ENCODE measurements at regions not wholly inside any gene's neighbourhood (a gene's known extent, or its start where the extent isn't known, plus 50 kb on each side); places are given as distances from the start of the nearest gene placed in this dataset.
"Not testable (repeated sequence)": the region's sequence is repeated elsewhere in the genome, so short reads cannot be mapped to it uniquely, and the experiment has no call there.

DNA sequence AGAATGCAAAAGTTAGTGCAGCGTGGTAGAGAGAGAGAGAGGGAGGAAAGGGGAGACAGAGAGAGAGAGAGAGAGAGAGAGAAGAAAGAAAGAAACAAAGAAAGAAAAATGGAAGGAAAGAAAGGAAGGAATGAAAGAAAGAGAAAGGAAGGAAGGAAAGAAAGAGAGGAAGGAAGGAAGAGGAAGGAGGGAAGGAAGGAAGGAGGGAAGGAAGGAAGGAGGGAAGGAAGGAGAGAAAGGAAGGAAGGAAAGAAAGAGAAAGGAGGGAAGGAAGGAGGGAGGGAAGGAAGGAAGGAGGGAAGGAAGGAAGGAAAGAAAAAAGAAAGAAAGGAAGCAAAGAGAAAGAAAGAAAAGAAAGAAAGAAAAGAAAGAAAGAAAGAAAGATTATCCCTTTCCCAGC is 209.8 kb upstream of the MYO3A start:
- no peak for DNase-seq

DNA sequence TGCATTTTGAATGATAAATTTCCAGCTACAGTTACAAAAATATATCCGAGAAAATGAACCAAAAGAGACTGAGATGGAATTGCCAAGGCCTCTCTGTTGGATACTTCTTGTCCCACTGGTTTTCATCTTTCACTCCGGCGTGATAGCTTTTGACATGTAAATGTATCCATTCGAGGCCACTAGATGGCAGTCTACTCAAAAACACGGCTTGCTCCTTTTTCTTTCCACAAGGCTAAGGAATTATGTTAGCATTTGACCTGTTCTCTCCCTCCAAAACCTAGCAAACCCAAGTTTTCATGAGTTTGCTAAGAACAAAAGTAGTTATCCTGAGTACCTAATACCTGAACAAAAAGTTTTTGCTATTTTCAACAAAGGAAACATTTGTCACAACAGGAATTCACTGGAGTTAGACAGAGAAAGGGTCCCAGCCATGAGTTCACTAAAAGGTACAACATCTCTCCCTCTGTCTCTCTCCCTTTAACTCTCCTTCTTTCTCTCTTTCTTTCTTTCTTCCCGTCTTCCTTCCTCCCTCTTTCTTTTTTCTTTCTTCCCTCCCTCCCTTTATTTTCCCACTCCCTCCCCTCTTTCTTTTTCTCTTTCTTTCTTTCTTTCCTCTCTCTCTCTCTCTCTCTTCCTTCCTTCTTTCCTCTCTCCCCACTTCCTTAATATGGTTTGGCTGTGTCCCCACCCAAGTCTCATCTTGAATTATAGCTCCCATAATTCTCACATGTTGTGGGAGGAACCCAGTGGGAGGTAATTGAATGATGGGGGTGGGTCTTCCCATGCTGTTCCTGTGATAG is 207.9 kb upstream of the MYO3A start:
- peak; percentile 47 for DNase-seq

DNA sequence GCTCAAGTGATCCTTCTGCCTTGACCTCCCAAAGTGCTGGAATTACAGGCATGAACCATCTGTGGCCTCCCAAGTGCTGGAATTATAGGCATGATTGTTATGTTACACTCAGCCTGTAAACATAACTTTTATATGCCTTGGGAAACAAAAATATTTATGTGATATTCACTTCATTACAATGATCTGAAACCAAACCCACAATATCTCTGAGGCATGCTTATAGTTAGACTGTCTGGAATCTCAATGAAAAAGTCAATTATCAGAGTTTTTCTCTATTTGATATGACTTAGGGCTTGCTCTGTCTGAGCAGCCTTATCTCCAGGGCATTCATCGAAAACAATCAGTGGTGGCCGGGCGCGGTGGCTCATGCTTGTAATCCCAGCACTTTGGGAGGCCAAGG is 195.3 kb upstream of the MYO3A start:
- DNase-seq, result no peak

DNA sequence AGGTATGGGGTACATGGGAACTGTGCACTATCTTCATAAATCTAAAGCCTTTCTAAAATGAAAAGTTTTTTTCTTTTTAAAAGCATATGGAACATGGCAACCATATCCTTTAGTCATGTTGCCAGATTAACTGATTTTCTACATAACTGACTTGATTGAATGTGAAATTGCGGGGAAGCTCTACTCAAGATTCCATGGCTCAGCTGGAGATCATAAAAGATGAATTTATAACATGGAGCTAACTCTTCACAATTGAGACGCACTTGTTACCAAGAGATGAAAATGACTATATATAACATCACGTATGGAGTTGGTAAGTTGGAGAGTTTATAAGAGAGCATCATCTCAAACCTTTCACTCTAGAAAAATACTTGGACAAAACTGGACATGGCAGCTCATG is 190.2 kb upstream of the MYO3A start:
- DNase-seq, result no peak

DNA sequence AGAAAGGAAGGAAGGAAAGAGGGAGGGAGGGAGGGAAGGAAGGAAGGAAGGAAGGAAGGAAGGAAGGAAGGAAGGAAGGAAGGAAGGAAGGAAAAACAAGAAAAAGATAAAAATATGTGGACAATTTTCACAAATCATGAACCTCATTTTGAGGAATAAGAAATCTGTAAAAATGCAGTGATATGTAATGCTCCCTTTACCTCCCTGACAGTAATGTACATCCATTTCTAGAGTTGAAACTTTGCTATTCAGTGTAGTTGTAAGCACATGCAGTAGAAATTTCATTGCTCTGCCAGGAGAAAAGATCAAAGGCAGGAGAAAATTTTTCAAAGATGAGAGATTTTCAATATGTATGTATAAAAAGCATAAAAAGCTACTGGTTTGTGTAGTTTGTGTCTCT is 189.5 kb upstream of the MYO3A start:
- DNase-seq, result no peak

DNA sequence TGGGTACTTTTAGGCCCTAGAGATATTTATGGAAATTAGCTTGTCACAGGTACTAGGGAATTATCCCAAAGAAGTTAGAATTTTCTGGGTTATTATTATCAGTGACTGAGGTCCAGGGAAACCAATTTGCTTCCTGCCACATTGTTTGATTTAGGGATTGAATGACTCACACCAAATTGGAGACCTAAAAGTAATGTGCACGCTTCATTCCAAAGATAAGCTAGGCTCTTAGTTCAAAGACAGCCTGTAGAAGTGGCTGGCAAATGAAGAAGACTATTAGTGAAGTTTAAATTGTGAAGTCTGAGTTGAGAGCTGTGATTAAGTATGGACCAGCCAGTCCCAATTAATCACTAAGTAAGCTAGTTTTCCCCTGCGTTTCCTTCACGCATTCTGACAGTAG is 188.1 kb upstream of the MYO3A start:
- no peak for DNase-seq

DNA sequence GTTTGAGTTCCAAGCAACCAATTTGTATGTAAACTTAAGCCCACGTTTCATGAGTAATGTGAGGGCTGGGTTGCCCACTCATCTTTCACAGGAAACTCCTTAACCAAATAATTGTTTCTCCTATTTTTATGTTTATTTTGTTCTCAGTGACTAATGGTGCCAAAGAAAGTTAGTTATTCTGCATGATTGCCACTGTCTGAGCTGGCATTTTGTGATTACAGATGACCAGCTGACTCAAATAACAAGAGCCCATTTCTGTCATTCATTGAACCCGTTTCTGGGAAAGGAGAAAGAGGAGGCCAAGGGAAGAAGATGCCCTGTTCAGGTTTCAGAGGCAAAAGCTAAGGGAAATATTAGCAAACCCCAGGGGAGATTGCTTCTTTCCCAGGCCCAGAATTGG is 186.9 kb upstream of the MYO3A start:
- DNase-seq, result no peak

DNA sequence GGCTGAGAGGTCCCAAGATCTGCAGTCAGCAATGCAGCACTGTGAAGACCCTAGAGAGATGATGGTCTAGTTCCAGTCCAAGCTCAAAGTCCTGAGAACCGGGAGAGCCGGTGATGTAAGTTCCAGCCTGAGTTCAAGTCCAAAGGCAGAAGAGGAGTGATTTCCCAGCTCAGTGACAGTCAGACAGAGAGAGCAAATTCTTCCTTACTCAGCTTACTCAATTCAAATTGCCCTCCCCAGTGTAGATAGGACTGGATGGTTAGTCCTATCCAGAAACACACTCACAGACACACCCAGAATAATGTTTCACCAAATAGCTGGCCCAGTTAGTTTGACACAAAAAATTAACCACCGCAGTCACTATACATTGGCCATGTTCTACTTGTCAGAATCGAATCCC is 185.5 kb upstream of the MYO3A start:
- no peak for DNase-seq

DNA sequence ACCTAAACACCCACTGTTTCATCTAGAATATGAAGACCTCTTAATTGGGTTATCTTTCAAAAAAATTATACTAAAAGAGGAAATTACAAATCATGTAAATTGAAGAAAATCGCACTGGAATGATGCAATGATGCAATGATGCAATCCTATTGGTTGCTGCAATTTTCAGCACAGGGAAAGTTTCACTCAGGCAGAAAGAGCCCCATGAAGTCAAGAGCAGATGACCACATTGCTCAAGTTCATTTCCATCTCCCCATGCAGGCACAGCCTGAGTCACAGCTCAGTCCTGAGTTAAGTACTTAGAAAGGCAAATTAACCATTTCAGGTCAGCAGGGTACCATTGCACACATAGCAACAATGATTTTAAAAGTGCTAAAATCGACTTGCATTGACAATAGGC is 180.3 kb upstream of the MYO3A start:
- DNase-seq, result no peak

DNA sequence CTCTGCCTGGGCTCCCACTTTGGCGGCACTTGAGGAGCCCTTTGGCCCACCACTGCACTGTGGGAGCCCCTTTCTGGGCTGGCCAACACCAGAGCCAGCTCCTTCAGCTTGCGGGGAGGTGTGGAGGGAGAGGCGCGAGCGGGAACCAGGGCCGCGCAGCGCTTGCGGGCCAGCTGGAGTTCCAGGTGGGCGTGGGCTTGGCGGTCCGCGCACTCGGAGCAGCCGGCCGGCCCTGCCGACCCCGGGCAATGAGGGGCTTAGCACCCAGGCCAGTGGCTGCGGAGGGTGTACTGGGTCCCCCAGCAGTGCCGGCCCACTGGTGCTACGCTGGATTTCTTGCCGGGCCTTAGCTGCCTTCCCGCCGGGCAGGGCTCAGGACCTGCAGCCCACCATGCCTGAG is 178.2 kb upstream of the MYO3A start:
- not testable (repeated sequence) for DNase-seq

DNA sequence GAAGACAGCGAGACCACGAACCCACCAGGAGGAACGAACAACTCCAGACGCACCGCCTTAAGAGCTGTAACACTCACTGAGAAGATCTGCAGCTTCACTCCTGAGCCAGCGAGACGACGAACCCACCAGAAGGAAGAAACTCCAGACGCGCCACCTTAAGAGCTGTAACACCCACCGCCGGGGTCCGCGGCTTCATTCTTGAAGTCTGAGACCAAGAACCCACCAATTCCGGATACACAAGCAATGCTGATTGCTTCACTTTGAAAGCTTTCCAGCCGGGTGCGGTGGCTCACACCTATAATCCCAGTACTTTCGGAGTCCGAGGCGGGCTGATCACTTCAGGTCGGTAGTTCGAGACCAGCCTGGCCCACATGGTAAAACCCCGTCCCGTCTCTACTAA is 177.2 kb upstream of the MYO3A start:
- no peak for DNase-seq

DNA sequence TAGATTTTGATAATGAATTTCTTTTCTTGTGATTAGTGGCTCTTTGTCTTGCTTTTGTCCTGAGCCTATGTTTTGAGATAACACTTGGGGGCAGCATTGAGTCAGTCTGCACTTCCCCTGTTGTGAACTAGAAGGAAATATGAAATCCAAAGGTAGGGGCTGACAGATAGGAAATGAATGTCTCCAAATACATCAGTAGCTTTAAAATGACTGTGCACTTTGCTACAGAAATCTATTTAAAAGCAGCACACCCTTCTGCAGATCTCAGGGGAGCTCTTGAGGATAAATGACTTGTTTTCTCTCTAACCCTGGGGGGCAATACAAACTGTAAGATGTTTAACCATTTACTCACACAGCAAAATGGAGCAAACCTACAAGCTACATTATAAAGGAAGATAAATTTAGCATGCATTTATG is 176.0 kb upstream of the MYO3A start:
- peak; percentile 1 for DNase-seq

DNA sequence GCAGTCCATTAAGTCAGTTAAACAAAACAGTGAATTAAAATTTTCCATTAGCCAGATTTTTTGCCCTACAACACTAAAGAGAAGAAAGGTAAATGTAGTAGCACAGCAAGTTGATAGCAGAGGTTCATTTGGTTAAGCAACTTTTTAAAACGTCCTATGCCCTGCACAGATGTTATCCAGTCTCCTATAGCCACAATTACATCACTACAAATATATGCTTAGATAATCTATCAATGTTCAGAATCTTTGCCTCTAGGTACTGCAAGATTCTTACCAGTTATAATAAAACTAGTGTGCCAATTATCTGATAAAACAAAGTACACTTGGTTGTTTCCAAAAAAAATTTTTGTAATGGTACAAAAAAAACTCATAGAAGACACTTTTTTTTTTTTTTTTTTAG is 175.5 kb upstream of the MYO3A start:
- no peak for DNase-seq

DNA sequence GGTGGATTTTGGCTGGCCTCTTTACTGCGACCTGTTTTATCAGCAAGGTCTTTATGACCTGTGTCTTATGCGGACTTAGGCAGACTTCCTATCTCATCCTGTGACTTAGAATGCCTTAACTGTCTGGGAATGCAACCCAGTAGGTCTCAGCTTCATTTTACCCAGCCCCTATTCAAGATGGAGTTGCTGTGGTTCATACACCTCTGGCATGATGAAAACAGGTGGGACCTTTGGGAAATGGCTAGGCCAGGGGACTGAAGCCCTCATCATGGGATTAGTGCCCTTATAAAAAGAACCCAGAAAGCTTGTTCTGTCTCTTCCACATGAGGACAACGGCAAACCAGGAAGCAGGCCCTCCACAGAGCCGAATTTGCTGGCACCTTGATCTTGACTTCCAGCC is 172.1 kb upstream of the MYO3A start:
- no peak for DNase-seq

DNA sequence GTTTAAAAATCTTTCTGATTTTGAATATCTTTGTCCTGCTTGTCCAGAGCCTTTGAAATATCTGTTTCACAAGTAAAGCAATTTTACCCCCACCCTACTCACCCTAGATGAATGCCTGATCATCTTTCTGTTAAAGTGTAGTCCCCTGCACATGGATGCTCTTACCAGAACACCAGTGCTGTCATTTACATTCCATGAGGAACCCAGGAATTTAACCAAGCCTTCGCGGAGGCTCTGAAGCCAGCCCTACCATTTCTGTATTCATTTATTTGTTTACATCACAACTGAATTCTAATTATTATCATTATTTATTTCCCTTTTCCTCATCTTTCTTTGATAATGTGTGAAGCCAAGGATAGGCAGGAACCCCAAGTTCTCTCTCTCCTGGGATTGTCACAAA is 167.8 kb upstream of the MYO3A start:
- DNase-seq, result no peak

DNA sequence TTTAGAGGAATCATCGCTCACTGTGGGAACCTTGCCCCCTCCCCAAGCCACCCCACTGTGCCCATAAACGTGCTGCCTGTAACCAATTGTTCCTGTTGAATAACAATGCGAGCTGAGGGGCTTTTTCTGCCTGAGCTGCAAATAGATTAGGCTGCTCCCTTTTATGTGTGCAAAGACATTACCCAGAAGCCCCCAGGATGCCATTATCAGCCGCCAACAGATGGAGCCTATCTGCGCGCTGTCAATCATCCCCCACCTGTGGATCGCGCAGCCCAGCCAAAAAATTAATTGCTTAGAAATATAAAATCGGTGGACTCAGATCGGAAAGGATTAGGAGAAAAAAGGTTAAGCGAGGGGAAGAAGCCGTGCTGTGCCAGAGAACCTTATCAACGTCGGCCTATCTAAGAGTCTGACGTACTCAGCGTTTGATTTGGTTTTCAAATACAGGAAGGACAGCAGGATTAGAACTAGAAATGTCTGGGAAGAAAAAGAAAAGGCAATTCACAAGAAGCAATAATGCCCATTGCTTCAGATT is 167.3 kb upstream of the MYO3A start:
- no peak for DNase-seq

DNA sequence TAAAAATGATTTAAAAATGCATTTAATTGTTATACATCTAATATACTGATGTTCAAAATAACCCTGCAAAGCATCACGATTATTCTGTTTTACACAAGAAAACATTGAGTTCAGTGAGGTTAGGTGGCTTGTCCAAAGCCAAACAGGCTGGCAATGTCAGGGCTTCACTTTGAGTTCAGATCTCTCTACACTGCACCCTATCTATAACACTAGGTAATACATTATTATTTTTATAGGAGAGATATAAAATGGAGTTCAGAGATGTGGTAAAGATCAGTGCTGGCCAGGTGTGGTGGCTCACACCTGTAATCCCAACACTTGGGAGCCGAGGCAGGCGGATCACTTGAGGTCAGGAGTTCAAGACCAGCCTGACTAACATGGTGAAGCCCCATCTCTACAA is 165.9 kb upstream of the MYO3A start:
- no peak for DNase-seq

DNA sequence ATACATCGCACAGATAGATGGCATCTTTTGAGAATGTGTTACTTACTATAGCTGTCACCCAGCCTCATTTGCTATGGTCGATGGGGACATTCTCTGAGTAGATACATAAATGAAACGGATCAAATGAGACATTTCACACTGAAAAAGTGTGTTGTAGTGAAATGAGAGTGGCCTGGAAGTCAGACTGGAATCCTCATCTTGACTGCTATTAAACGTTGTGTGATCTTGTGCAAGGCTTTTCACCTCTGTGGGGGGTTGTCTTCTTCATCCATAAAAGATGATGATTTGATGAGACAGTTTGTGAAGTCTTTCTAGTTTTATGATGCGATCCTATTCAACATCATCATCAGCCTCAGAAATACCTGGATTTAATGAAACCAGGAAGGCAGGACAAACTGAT is 155.4 kb upstream of the MYO3A start:
- no peak for DNase-seq

DNA sequence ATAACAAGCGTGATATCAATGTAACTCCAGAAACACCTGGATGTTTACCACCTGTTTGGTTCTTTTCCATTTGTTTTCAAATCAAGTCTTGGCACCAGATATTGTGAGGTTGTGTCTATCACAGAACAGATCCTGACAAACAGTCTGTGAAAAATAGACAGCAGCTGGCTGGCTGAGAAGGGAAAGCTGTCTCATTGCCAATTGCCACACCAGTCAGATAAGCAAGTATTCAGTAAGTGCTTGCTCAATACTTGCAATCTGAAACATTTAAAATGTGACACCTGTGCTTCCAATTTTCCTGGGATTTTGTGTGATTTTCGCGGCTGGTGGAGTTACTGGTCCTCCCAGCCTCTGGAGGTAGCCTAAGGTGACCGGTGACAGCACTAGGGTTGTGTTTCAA is 147.9 kb upstream of the MYO3A start:
- no peak for DNase-seq

DNA sequence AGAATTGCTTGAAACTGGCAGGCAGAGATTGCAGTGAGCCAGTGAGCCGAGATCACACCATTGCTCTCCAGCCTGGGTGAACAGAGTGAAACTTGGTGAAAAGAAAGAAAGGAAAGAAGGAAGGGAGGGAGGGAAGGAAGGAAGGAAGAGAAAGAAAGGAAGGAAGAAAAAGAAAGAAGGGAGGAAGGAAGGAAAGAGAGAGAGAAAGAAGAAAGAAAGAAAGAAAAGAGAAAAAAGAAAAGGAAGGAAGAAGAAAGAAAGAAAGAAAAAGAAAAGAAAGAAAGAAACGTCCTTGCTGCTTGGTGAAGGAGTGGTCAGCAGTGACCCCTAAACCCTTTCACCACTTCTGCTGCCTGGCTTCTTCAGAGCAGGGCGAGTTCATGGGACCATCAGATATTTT is 147.1 kb upstream of the MYO3A start:
- no peak for DNase-seq

DNA sequence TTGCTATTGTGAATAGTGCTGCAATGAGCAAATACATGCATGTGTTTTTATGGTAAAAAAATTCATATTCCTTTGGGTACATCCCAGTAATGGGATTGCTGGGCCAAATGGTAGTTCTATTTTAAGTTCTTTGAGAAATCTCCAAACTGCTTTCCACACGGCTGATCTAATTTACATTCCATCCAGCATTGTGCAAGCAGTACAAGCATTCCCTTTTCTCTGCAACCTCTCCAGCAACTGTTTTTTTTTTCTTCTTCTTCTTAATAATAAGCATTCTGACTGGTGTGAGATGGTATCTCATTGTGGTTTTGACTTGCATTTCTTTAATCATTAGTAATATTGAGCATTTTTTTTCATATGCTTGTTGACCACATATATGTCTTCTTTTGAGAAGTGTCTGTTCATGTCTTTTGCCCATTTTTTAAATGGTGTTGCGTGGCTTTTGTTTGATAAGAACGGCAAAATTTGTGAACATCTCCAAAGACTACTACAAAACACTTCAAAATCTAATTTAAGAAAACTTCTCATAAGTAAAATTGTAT is 136.1 kb upstream of the MYO3A start:
- DNase-seq, result no peak

DNA sequence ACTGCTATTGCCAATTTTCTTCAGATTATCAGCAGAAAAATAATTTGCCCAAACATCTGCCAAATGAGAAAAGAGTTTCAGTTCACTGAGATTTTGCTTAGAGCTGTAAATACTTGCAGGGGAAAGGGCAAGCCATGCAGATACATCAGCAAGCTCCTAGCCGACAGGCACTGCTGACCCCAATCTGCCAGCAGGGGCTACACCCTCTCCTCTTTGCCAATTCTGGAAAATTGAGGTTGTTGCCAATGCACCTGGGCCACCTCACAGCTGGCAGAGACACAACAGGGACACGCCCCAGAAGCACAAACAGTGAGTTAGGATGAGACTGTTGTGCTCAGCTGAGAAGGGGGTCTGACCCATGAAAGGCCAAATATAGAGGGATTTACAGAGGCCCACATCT is 129.5 kb upstream of the MYO3A start:
- DNase-seq, result no peak

DNA sequence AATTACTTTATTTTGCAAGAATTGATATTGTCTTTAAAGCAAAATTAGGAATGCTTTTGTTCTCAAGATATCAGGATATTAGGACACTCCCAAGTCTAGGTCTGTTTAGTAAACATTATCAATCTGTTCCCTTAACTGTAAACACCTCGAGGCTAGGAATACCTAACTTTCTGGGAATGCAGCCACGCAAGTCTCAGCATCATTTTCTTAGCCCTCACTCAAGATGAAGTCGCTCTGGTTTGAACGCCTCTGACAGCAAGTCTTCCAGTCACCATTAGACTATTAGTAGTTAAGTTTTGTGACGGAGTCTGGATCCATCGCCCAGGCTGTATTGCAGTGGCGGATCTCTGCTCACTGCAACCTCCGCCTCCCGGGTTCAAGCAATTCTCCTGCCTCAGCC is 128.0 kb upstream of the MYO3A start:
- DNase-seq, result no peak

DNA sequence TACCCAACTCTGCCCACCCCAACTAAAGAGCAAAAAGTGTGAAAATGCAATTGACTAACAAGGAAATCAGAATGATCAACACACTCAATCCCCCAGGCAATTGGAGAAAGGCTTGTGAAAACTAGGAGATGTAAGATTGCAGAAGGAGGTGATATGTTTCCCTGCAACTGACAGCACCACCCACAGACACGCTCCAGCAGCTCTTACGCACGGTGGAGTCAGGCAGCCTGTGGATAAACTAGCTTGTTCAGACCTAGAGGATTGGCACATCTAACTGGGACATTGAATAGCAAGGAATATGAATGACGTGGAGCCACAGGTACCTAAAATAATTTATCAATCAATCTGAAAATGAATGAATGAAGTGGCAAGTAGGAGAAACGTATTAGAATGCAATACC is 125.7 kb upstream of the MYO3A start:
- DNase-seq, result no peak

All from fibroblast of skin of right biceps (primary cell).